HepG2 (cell line): ENCODE measurements at regions not wholly inside any gene's neighbourhood (a gene's known extent, or its start where the extent isn't known, plus 50 kb on each side); places are given as distances from the start of the nearest gene placed in this dataset.

Source experiments
- FOXA1 ChIP-seq, 2 experiments: fragments of 450-650 bp in 1 of 2; sonication (generic) in 1 of 2; formaldehyde crosslinking in 1 of 2; IDR thresholded peaks; 2 replicates each; pipeline versions ENCODE4 v1.4.0 to v1.6.1; 2016 to 2020; ENCODE audit warnings: missing genetic modification reagents in 1 of 2
- FOXP1 ChIP-seq, 2 experiments: fragments of 450-650 bp in 1 of 2; IDR thresholded peaks; 2 replicates each; pipeline ENCODE4 v1.6.1; 2017 to 2018; ENCODE audit warnings: antibody characterized with exemption in 1 of 2
- HHEX ChIP-seq: IDR thresholded peaks from 2 replicates; pipeline ENCODE4 v1.6.1; 2016; ENCODE audit warnings: control low read depth
- RAD21 ChIP-seq: fragments of 450-650 bp; formaldehyde crosslinking; IDR thresholded peaks from 2 replicates; pipeline ENCODE4 v1.5.0; 2020; ENCODE audit warnings: mild to moderate bottlenecking
- REL ChIP-seq: sonication (generic); formaldehyde crosslinking; conservative IDR thresholded peaks from 2 replicates; pipeline ENCODE4 v1.8.0; 2022; ENCODE audit warnings: mild to moderate bottlenecking, missing genetic modification reagents, moderate library complexity
- TBX3 ChIP-seq: fragments of 450-650 bp; IDR thresholded peaks from 2 replicates; pipeline ENCODE4 v1.6.1; 2017; ENCODE audit warnings: antibody characterized with exemption, mild to moderate bottlenecking, inconsistent platforms, borderline replicate concordance
- TOE1 ChIP-seq: sonication (generic); formaldehyde crosslinking; IDR thresholded peaks from 2 replicates; pipeline ENCODE4 v1.4.0; 2020; ENCODE audit warnings: mild to moderate bottlenecking, missing genetic modification reagents
- ZNF33B ChIP-seq: sonication (generic); formaldehyde crosslinking; IDR thresholded peaks from 2 replicates; pipeline ENCODE4 v1.5.1; 2020; ENCODE audit warnings: mild to moderate bottlenecking, missing genetic modification reagents
- TF ChIP-seq, protein P1 (sequence below): sonication (generic); formaldehyde crosslinking; IDR thresholded peaks from 2 replicates; pipeline ENCODE4 v1.5.0; 2020; ENCODE audit warnings: missing genetic modification reagents, mild to moderate bottlenecking, borderline replicate concordance
- TF ChIP-seq, protein P2 (sequence below): IDR thresholded peaks from 2 replicates; pipeline ENCODE4 v1.6.1; 2012; ENCODE audit warnings: low read length, improper control_type of control experiment
- TF ChIP-seq, protein P3 (sequence below): sonication (generic); formaldehyde crosslinking; IDR thresholded peaks from 2 replicates; pipeline ENCODE4 v1.4.0; 2020; ENCODE audit warnings: missing genetic modification reagents, borderline replicate concordance
- TF ChIP-seq, protein P4 (sequence below): sonication (generic); formaldehyde crosslinking; IDR thresholded peaks from 2 replicates; pipeline ENCODE4 v1.5.0; 2020; ENCODE audit warnings: mild to moderate bottlenecking, missing genetic modification reagents, borderline replicate concordance

DNA sequence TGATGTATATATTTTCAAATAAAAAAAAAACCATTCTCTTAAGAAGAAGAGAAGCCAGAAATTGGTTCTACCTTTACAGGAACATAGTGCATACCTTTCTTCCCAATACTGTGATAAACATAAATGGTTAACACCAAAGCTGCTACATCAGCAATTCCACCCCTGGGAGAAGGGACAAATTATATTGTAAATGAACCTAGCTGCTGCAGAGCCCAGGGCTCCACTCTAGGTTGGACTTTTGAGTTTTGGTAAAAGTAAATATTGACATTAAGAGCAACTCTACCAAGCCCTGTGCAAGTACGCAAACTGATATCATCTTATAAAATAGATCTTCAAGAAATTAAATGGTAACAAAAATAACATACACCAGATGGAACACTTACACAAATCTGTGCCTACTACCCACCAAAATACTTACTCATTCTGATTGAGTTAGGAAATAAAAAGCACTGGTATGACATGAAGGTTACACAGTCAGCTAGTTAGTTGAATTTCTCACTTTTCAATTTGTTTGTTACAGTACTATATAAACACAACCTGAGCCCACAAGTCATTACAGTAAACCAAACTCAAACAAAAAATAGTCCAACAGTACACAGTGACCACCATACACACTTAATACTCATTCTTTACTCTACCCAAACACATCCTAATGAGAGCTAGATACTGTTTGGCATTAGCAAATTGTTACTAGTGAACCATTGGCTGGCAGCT, 223.3 kb upstream of the HEY2 start (continued):
- TF ChIP-seq REL (no peak), TOE1 (CRISPR knock-in tag) (no peak), FOXP1 (IDR thresholded peaks at IDR 0.05) (no peak), FOXP1 (CRISPR knock-in tag; IDR thresholded peaks at IDR 0.05) (0 out of 2 replicates have a peak, but pooled peaks have one; percentile 12), RAD21 (CRISPR knock-in tag) (no peak), HHEX (CRISPR knock-in tag) (peak; percentile 77), FOXA1 (IDR thresholded peaks at IDR 0.05) (peak; percentile 74), FOXA1 (CRISPR knock-in tag; IDR thresholded peaks at IDR 0.05) (no peak), ZNF33B (no peak), TBX3 (peak; percentile 87; the same call in 1 of the 2 replicates)
- TF ChIP-seq, protein P1, sequence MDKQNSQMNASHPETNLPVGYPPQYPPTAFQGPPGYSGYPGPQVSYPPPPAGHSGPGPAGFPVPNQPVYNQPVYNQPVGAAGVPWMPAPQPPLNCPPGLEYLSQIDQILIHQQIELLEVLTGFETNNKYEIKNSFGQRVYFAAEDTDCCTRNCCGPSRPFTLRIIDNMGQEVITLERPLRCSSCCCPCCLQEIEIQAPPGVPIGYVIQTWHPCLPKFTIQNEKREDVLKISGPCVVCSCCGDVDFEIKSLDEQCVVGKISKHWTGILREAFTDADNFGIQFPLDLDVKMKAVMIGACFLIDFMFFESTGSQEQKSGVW = no peak
- TF ChIP-seq, protein P2, sequence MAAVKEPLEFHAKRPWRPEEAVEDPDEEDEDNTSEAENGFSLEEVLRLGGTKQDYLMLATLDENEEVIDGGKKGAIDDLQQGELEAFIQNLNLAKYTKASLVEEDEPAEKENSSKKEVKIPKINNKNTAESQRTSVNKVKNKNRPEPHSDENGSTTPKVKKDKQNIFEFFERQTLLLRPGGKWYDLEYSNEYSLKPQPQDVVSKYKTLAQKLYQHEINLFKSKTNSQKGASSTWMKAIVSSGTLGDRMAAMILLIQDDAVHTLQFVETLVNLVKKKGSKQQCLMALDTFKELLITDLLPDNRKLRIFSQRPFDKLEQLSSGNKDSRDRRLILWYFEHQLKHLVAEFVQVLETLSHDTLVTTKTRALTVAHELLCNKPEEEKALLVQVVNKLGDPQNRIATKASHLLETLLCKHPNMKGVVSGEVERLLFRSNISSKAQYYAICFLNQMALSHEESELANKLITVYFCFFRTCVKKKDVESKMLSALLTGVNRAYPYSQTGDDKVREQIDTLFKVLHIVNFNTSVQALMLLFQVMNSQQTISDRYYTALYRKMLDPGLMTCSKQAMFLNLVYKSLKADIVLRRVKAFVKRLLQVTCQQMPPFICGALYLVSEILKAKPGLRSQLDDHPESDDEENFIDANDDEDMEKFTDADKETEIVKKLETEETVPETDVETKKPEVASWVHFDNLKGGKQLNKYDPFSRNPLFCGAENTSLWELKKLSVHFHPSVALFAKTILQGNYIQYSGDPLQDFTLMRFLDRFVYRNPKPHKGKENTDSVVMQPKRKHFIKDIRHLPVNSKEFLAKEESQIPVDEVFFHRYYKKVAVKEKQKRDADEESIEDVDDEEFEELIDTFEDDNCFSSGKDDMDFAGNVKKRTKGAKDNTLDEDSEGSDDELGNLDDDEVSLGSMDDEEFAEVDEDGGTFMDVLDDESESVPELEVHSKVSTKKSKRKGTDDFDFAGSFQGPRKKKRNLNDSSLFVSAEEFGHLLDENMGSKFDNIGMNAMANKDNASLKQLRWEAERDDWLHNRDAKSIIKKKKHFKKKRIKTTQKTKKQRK = no peak
- TF ChIP-seq, protein P3, sequence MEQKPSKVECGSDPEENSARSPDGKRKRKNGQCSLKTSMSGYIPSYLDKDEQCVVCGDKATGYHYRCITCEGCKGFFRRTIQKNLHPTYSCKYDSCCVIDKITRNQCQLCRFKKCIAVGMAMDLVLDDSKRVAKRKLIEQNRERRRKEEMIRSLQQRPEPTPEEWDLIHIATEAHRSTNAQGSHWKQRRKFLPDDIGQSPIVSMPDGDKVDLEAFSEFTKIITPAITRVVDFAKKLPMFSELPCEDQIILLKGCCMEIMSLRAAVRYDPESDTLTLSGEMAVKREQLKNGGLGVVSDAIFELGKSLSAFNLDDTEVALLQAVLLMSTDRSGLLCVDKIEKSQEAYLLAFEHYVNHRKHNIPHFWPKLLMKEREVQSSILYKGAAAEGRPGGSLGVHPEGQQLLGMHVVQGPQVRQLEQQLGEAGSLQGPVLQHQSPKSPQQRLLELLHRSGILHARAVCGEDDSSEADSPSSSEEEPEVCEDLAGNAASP (CRISPR knock-in tag) = no peak
- TF ChIP-seq, protein P4, sequence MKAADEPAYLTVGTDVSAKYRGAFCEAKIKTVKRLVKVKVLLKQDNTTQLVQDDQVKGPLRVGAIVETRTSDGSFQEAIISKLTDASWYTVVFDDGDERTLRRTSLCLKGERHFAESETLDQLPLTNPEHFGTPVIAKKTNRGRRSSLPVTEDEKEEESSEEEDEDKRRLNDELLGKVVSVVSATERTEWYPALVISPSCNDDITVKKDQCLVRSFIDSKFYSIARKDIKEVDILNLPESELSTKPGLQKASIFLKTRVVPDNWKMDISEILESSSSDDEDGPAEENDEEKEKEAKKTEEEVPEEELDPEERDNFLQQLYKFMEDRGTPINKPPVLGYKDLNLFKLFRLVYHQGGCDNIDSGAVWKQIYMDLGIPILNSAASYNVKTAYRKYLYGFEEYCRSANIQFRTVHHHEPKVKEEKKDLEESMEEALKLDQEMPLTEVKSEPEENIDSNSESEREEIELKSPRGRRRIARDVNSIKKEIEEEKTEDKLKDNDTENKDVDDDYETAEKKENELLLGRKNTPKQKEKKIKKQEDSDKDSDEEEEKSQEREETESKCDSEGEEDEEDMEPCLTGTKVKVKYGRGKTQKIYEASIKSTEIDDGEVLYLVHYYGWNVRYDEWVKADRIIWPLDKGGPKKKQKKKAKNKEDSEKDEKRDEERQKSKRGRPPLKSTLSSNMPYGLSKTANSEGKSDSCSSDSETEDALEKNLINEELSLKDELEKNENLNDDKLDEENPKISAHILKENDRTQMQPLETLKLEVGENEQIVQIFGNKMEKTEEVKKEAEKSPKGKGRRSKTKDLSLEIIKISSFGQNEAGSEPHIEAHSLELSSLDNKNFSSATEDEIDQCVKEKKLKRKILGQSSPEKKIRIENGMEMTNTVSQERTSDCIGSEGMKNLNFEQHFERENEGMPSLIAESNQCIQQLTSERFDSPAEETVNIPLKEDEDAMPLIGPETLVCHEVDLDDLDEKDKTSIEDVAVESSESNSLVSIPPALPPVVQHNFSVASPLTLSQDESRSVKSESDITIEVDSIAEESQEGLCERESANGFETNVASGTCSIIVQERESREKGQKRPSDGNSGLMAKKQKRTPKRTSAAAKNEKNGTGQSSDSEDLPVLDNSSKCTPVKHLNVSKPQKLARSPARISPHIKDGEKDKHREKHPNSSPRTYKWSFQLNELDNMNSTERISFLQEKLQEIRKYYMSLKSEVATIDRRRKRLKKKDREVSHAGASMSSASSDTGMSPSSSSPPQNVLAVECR = no peak
